GM12878 (cell line): ENCODE measurements at regions not wholly inside any gene's neighbourhood (a gene's known extent, or its start where the extent isn't known, plus 50 kb on each side); places are given as distances from the start of the nearest gene placed in this dataset.

ENCODE experiments used
- ATF3 ChIP-seq: IDR thresholded peaks from 2 replicates; pipeline ENCODE4 v1.6.1; 2011; ENCODE audit warnings: low read depth, mild to moderate bottlenecking, low read length, moderate library complexity, borderline replicate concordance; ENCODE audit errors: extremely low read depth
- CEBPB ChIP-seq, 2 experiments: fragments of 150-350 bp in 1 of 2; IDR thresholded peaks; 2 replicates each; pipeline ENCODE4 v1.6.1; 2012 to 2014; ENCODE audit warnings: low read depth in 2 of 2, low read length in 2 of 2, borderline replicate concordance in 1 of 2, inconsistent platforms in 1 of 2
- EGR1 ChIP-seq, 2 experiments: IDR thresholded peaks; 1 replicate in 1 of 2; 2 replicates in 1 of 2; pipeline ENCODE4 v1.6.1; 2011 to 2012; ENCODE audit warnings: low read depth in 2 of 2, low read length in 2 of 2, borderline replicate concordance in 1 of 2, mild to moderate bottlenecking in 1 of 2, moderate library complexity in 1 of 2
- EZH2 ChIP-seq: IDR thresholded peaks from 2 replicates; pipeline ENCODE4 v1.6.1; 2012; ENCODE audit warnings: low read depth, mild to moderate bottlenecking, control low read depth, inconsistent platforms, low read length, borderline replicate concordance; ENCODE audit not compliant: control insufficient read depth
- HDAC2 ChIP-seq: fragments of 200-600 bp; sonication (generic); IDR thresholded peaks from 2 replicates; pipeline ENCODE4 v1.6.1; 2017
- NKRF ChIP-seq: fragments of 450-650 bp; conservative IDR thresholded peaks from 2 replicates; pipeline ENCODE4 v1.6.1; 2017; ENCODE audit warnings: mild to moderate bottlenecking, moderate library complexity
- PKNOX1 ChIP-seq: fragments of 450-650 bp; IDR thresholded peaks from 2 replicates; pipeline ENCODE4 v1.6.1; 2016; ENCODE audit warnings: mild to moderate bottlenecking
- POLR2A ChIP-seq: IDR thresholded peaks from 2 replicates; pipeline ENCODE4 v1.6.1; 2011; ENCODE audit warnings: low read depth, mild to moderate bottlenecking, low read length
- POLR2AphosphoS5 ChIP-seq: IDR thresholded peaks from 2 replicates; pipeline ENCODE4 v1.6.1; 2011; ENCODE audit warnings: mild to moderate bottlenecking, low read length, inconsistent platforms

GRCh38 chr18:54453996-54454395 lies 96.3 kb downstream of the C18orf54 start:
- TF ChIP-seq EZH2: no peak
- TF ChIP-seq HDAC2: no peak
- no peak for TF ChIP-seq ATF3
- no peak for TF ChIP-seq POLR2AphosphoS5
- no peak for TF ChIP-seq NKRF
- no peak for TF ChIP-seq EGR1 (IDR thresholded peaks at IDR 0.05; ENCODE audit: borderline replicate concordance in 1 of 2, low read depth in 2 of 2, low read length in 2 of 2)
- no peak for TF ChIP-seq POLR2A
- TF ChIP-seq CEBPB (IDR thresholded peaks at IDR 0.05; ENCODE audit: borderline replicate concordance in 1 of 2, low read depth in 2 of 2, low read length in 2 of 2): no peak
- TF ChIP-seq PKNOX1: no peak
